ENCODE measurements at regions not wholly inside any gene's neighbourhood (a gene's known extent, or its start where the extent isn't known, plus 50 kb on each side); places are given as distances from the start of the nearest gene placed in this dataset.

GRCh38 chr10:28849821-28850220 lies 172.5 kb downstream of the BAMBI start:
- H3K4me3 ChIP-seq: no peak overlapping the region
- no peaks in the 10 kb centered on the region for H3K4me1 ChIP-seq
- ATAC-seq: no peak
- no peaks in the 10 kb centered on the region for H3K36me3 ChIP-seq
- H3K27ac ChIP-seq: no peak overlapping the region
- intact Hi-C loops (cut with DNase I): no loop called here
- H3K9me3 ChIP-seq: no peaks in the 10 kb centered on the region
- TF ChIP-seq, protein P1, sequence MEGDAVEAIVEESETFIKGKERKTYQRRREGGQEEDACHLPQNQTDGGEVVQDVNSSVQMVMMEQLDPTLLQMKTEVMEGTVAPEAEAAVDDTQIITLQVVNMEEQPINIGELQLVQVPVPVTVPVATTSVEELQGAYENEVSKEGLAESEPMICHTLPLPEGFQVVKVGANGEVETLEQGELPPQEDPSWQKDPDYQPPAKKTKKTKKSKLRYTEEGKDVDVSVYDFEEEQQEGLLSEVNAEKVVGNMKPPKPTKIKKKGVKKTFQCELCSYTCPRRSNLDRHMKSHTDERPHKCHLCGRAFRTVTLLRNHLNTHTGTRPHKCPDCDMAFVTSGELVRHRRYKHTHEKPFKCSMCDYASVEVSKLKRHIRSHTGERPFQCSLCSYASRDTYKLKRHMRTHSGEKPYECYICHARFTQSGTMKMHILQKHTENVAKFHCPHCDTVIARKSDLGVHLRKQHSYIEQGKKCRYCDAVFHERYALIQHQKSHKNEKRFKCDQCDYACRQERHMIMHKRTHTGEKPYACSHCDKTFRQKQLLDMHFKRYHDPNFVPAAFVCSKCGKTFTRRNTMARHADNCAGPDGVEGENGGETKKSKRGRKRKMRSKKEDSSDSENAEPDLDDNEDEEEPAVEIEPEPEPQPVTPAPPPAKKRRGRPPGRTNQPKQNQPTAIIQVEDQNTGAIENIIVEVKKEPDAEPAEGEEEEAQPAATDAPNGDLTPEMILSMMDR (IDR thresholded peaks at IDR 0.05): no peak
- peaks cover 7% of the 10 kb centered on the region for H3K27me3 ChIP-seq (ENCODE audit: low read depth)
- no peak for DNase-seq

DNA sequence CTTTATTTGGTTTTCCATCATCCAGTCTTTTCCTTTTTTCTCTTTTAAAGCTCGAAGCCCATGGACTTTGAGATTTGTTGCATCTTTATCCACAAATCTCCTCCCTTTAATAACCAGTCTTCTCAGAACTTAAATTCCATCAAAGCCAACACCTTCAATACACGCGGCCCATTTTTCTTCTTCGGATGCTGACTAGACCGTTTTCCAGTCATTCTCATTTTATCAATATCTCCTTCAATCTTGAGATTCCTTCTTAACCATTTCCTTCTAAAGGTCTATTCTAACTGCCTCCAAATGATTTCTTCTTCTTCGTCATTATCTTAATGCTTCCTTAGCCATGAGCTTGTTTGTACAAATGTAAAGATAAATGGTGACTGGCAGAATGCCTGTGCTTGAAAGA lies 173.5 kb downstream of the BAMBI start:
- no peaks in the 10 kb centered on the region for H3K9me3 ChIP-seq
- H3K27me3 ChIP-seq (ENCODE audit: low read depth): peaks cover 7% of the 10 kb centered on the region
- H3K4me1 ChIP-seq: no peaks in the 10 kb centered on the region
- no peak overlapping the region for H3K4me3 ChIP-seq
- intact Hi-C loops (cut with DNase I): no loop called here
- DNase-seq (no peak), ATAC-seq (no peak)
- no peaks in the 10 kb centered on the region for H3K36me3 ChIP-seq
- H3K27ac ChIP-seq: no peak overlapping the region
- TF ChIP-seq, protein P1 (IDR thresholded peaks at IDR 0.05): no peak

DNA sequence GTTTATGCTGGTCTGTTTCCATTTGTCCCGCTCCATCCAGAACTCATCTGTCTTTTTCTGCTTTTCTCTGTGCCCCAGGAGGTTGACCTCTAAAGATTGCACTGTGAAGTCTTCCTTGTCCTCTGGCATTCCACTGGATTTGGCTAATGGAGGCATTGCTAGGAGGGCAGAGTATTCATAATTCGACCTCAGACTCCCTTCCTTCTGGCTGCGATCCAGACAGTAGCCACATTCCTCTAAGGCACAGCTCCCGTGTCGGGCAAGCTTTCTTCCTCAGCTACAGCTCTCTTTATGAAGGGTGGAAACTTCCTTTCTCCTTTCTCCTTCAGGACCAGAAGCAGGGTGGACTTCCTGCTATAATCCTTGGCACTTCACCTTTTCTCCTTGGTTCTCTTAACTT lies 175.9 kb downstream of the BAMBI start:
- Histone ChIP-seq H3K27ac (no peak overlapping the region), H3K4me1 (no peaks in the 10 kb centered on the region), H3K27me3 (ENCODE audit: low read depth) (peaks cover 7% of the 10 kb centered on the region), H3K36me3 (no peaks in the 10 kb centered on the region), H3K4me3 (no peak overlapping the region), H3K9me3 (no peaks in the 10 kb centered on the region)
- TF ChIP-seq, protein P1 (IDR thresholded peaks at IDR 0.05): no peak
- no peak for DNase-seq
- no peak for ATAC-seq
- intact Hi-C loops (cut with DNase I): no loop called here

GRCh38 chr10:28857164-28857563 lies 179.8 kb downstream of the BAMBI start:
- TF ChIP-seq, protein P1 (IDR thresholded peaks at IDR 0.05): no peak
- Histone ChIP-seq H3K27me3 (ENCODE audit: low read depth) (peaks cover 7% of the 10 kb centered on the region), H3K9me3 (no peaks in the 10 kb centered on the region), H3K4me1 (no peaks in the 10 kb centered on the region), H3K36me3 (no peaks in the 10 kb centered on the region), H3K27ac (no peak overlapping the region), H3K4me3 (no peak overlapping the region)
- ATAC-seq (no peak), DNase-seq (no peak)
- intact Hi-C loops (cut with DNase I): no loop called here

- DNase-seq: no peak
- H3K36me3 ChIP-seq: no peaks in the 10 kb centered on the region
- intact Hi-C loops (cut with DNase I): no loop called here
- no peak overlapping the region for H3K4me3 ChIP-seq
- H3K27me3 ChIP-seq (ENCODE audit: low read depth): no peaks in the 10 kb centered on the region
- H3K4me1 ChIP-seq: no peaks in the 10 kb centered on the region
- TF ChIP-seq, protein P1 (IDR thresholded peaks at IDR 0.05): no peak
- no peak for ATAC-seq
- H3K9me3 ChIP-seq: no peaks in the 10 kb centered on the region
- no peak overlapping the region for H3K27ac ChIP-seq
These were observed 181.3 kb downstream of the BAMBI start for GRCh38 chr10:28858646-28859045.

GRCh38 chr10:28859791-28860190 lies 182.5 kb downstream of the BAMBI start:
- no peaks in the 10 kb centered on the region for H3K27me3 ChIP-seq (ENCODE audit: low read depth)
- ATAC-seq (no peak), DNase-seq (no peak)
- TF ChIP-seq, protein P1 (IDR thresholded peaks at IDR 0.05): no peak
- H3K4me1 ChIP-seq: no peaks in the 10 kb centered on the region
- no peaks in the 10 kb centered on the region for H3K9me3 ChIP-seq
- H3K4me3 ChIP-seq: no peak overlapping the region
- no peaks in the 10 kb centered on the region for H3K36me3 ChIP-seq
- H3K27ac ChIP-seq: no peak overlapping the region
- intact Hi-C loops (cut with DNase I): no loop called here
